Activated naive CD8-positive, alpha-beta T cell treated with anti-CD3 and anti-CD28 coated beads, Interleukin-2, amount 50 U/mL, for 24 hours (primary cell): ENCODE measurements at regions not wholly inside any gene's neighbourhood (a gene's known extent, or its start where the extent isn't known, plus 50 kb on each side); places are given as distances from the start of the nearest gene placed in this dataset.

ENCODE experiments used
- ATAC-seq: fragments of 150-1000 bp; cut with Tn5 transposase; one replicate; pipeline ENCODE4 v1.10.0; 2021
- DNase-seq: peaks from one replicate; pipeline ENCODE4 v3.0.0; 2021
- H3K27ac Mint-ChIP-seq: one replicate; pipeline ENCODE4 v1.8.0; 2021; ENCODE audit warnings: mild to moderate bottlenecking, mixed read lengths
- H3K27me3 Mint-ChIP-seq: one replicate; pipeline ENCODE4 v1.8.0; 2021; ENCODE audit warnings: mixed read lengths
- H3K36me3 Mint-ChIP-seq: one replicate; pipeline ENCODE4 v1.8.0; 2021; ENCODE audit warnings: low read depth, mixed read lengths
- H3K4me1 Mint-ChIP-seq: one replicate; pipeline ENCODE4 v1.8.0; 2021; ENCODE audit warnings: mixed read lengths
- H3K4me3 Mint-ChIP-seq: one replicate; pipeline ENCODE4 v1.8.0; 2021; ENCODE audit warnings: mild to moderate bottlenecking, moderate library complexity, mixed read lengths
- H3K9me3 Mint-ChIP-seq: one replicate; pipeline ENCODE4 v1.8.0; 2021; ENCODE audit warnings: mixed read lengths

DNA sequence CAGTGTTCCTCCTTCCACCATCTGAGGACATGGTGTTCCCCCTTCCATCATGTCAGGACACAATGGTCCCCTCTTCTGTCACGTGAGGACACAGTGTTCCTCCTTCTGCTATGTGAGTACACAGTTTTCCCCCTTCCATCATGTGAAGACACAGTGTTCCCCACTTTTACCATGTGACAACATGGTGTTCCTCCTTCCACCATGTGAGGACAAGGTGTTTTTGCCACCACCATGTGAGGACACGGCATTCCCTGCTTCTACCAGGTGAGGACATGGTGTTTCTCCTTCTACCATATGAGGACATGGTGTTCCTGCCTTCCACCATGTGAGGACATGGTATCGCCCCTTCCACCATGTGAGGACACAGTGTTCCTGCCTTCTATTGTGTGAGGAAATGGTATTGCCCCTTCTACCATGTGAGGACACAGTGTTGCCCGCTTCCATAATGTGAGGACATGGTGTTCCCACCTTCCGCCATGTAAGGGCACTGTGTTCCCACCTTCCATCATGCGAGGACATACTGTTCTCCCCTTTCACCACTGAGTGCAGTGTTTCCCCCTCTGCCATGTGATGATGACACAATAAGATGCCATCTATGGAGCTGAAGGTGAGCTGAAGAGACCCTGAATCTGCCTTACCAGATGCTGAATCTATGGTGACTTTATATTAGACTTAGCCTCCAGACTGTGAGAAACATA is 132.3 kb downstream of the FCRL5 start:
- H3K36me3 Mint-ChIP-seq = no peaks in the 10 kb centered on the region
- no peak overlapping the region for H3K4me3 Mint-ChIP-seq
- DNase-seq (no peak), ATAC-seq (no peak)
- H3K27ac Mint-ChIP-seq = no peak overlapping the region
- H3K9me3 Mint-ChIP-seq = no peaks in the 10 kb centered on the region
- H3K4me1 Mint-ChIP-seq = no peaks in the 10 kb centered on the region
- H3K27me3 Mint-ChIP-seq = peaks cover 15% of the 10 kb centered on the region

DNA sequence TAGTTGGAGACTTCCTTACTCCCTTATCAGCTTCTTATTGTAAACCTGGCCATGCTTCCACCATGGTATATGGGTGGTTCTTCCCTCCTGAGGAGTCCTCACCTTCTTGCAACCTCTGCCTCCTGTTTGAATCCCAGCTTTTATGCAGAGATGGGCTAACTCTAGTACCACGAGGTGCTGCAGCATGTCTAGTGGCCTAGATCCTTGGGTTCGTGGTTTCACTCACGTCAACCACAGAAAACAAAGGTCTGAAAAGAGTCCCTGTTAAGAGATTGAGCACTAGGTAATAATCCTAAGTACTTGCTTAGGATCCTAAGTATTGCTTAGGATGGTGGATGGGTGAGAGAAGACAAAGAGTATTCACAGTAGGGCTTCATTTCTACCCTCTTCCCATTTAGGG is 133.7 kb downstream of the FCRL5 start:
- no peaks in the 10 kb centered on the region for H3K4me1 Mint-ChIP-seq
- H3K9me3 Mint-ChIP-seq = no peaks in the 10 kb centered on the region
- no peak overlapping the region for H3K4me3 Mint-ChIP-seq
- ATAC-seq (no peak), DNase-seq (no peak)
- peaks cover 18% of the 10 kb centered on the region for H3K27me3 Mint-ChIP-seq
- no peaks in the 10 kb centered on the region for H3K36me3 Mint-ChIP-seq
- H3K27ac Mint-ChIP-seq = no peak overlapping the region

DNA sequence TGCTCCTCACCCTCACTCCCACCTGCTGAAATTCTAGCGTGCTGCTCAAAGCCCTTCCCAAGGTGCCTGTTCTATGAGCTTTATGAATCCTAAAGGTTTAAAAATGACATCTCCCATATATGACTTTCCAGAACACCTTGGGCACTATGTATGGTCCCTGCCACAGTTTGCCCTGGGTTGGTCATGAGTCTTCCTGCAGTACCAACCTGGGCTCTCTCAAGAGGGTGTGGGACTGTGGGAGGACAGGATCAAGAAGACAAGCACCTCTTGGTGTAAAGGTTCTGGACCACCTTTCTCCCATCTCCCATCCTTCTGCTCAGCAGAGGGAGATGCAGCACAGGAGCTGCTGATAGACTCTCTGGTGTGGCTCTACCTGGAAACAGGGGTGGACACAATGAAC is 134.1 kb downstream of the FCRL5 start:
- no peaks in the 10 kb centered on the region for H3K4me1 Mint-ChIP-seq
- H3K27me3 Mint-ChIP-seq = peaks cover 18% of the 10 kb centered on the region
- no peak for DNase-seq
- no peaks in the 10 kb centered on the region for H3K9me3 Mint-ChIP-seq
- H3K36me3 Mint-ChIP-seq = no peaks in the 10 kb centered on the region
- no peak overlapping the region for H3K27ac Mint-ChIP-seq
- ATAC-seq = no peak
- no peak overlapping the region for H3K4me3 Mint-ChIP-seq

DNA sequence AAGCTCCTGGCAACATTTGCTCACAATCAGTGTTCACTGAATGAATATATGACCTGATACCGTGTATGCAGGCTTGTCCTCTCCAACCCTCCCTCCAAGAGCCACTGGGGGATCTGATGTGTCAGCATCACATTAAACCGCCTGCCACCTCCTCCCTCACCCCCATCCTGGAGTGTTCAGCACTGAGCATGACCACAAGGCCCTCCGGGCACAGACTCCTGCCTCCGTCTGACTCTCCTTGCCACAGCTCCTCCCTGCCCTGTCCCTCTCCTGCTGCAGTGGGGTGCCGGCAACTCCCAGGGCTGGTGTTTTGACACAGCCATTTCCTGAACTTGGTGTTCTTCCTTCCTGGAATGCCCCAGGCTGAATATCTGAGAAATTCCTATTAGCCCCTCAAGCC is 136.7 kb downstream of the FCRL5 start:
- H3K27me3 Mint-ChIP-seq = peaks cover 18% of the 10 kb centered on the region
- H3K27ac Mint-ChIP-seq = no peak overlapping the region
- H3K9me3 Mint-ChIP-seq = no peaks in the 10 kb centered on the region
- ATAC-seq (no peak), DNase-seq (no peak)
- H3K36me3 Mint-ChIP-seq = no peaks in the 10 kb centered on the region
- H3K4me3 Mint-ChIP-seq = no peak overlapping the region
- H3K4me1 Mint-ChIP-seq = no peaks in the 10 kb centered on the region

DNA sequence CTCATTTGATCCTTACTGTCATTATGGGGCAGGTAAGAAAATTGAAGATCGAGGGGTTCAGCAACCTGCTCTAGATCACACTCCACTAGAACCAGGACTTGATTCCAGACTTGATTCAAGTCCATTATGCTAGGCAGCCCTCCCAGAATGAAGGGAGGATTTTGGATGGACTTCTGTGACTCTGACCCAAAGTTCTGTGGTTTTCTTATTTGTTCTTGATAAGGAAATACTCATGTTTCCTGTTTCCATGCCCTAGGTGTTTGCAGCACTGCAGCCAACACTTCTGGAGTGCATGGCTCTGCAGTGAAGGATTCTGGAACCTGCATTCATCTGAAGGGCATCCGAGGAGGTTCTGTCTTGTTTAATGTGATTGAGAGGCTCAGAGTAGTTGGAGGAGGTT is 140.0 kb downstream of the FCRL5 start:
- H3K27ac Mint-ChIP-seq = no peak overlapping the region
- H3K9me3 Mint-ChIP-seq = no peaks in the 10 kb centered on the region
- no peaks in the 10 kb centered on the region for H3K4me1 Mint-ChIP-seq
- ATAC-seq (no peak), DNase-seq (no peak)
- no peak overlapping the region for H3K4me3 Mint-ChIP-seq
- peaks cover 11% of the 10 kb centered on the region for H3K27me3 Mint-ChIP-seq
- no peaks in the 10 kb centered on the region for H3K36me3 Mint-ChIP-seq

DNA sequence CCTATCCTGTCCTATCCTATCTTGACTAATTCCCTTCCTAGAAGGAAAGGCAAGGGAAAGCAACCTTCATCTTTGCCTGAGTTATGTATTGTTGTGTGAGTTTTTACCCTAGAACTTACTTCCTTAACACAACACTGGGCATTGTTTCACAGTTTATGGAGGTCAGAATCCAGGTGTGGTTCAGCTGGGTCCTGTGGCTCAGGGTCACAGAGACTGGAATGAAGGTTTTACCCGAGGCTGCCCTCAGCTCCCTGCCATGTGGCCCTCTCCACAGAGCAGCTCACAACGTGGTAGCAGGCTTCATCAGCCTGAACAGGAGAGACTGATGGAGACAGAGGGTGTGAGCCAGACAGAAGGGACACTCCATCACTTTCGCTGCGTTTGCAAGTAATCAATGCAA is 140.5 kb downstream of the FCRL5 start:
- Mint-ChIP-seq H3K9me3 (no peaks in the 10 kb centered on the region), H3K4me1 (no peaks in the 10 kb centered on the region), H3K36me3 (no peaks in the 10 kb centered on the region), H3K27me3 (peaks cover 11% of the 10 kb centered on the region), H3K4me3 (no peak overlapping the region), H3K27ac (no peak overlapping the region)
- no peak for DNase-seq
- no peak for ATAC-seq

DNA sequence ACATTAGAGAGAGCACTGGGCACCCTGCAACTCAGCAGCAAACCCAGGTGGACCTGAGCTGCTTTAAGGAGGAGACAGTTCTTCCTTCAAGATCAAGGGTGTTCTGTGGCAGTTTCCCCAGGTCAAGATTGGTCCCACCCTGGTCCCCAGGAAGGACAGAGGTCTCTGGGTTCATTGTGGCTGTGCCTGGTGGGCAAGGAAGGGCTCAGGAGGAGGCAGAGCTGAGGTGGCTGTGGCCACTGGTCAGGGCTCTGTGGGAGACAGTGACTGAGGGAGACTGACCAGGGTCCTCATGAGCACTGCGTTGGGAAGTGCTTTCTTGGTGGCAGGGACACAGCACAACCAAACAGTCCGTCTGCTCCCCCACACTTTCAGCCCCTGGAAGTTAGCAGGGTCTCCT is 141.3 kb downstream of the FCRL5 start:
- Mint-ChIP-seq H3K4me3 (no peak overlapping the region), H3K9me3 (no peaks in the 10 kb centered on the region), H3K36me3 (no peaks in the 10 kb centered on the region), H3K4me1 (no peaks in the 10 kb centered on the region), H3K27ac (no peak overlapping the region), H3K27me3 (peaks cover 7% of the 10 kb centered on the region)
- ATAC-seq = no peak
- DNase-seq = no peak

DNA sequence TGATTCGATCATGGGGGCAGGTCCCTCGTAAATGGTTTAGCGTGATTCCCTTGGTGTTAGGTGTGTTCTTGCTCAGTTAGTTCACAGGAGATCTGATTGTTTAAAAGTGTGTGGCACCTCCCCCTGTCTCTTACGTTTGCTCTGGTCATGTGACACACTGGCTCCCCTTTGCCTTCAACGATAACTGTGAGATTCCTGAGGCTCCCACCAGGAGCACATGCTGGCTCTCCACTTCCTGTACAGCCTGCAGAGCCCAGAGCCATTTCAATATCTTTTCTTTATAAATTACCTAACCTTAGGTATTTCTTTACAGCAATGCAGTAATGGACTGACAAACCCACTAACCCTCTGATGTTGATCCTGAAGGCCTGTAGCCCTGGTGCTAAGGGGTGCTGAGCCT is 141.9 kb downstream of the FCRL5 start:
- no peak for DNase-seq
- Mint-ChIP-seq H3K27ac (no peak overlapping the region), H3K9me3 (no peaks in the 10 kb centered on the region), H3K4me3 (no peak overlapping the region), H3K36me3 (no peaks in the 10 kb centered on the region), H3K27me3 (peaks cover 4% of the 10 kb centered on the region), H3K4me1 (no peaks in the 10 kb centered on the region)
- ATAC-seq = no peak

DNA sequence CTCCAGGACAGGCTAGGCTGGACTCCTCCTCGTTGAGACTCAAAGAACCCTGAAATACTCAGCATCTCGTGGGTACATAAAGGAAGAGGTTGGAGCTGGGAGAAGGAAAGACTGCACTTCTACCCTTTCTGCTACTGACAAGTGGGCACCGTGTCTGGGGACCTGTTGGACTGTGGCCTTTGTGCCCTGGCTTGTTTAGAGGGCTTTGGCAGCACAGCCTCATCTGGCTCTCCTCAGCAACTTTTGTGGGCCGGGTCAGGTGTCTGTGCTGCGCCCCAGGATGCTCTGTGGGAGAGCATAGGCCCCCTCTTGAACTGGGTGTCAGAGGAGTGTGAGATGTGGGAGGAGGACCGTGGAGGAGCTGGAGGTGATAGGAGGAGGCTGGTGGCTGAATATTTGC is 142.4 kb downstream of the FCRL5 start:
- Mint-ChIP-seq H3K36me3 (no peaks in the 10 kb centered on the region), H3K27ac (no peak overlapping the region), H3K9me3 (no peaks in the 10 kb centered on the region), H3K27me3 (peaks cover 2% of the 10 kb centered on the region), H3K4me3 (no peak overlapping the region), H3K4me1 (no peaks in the 10 kb centered on the region)
- no peak for DNase-seq
- ATAC-seq = no peak

DNA sequence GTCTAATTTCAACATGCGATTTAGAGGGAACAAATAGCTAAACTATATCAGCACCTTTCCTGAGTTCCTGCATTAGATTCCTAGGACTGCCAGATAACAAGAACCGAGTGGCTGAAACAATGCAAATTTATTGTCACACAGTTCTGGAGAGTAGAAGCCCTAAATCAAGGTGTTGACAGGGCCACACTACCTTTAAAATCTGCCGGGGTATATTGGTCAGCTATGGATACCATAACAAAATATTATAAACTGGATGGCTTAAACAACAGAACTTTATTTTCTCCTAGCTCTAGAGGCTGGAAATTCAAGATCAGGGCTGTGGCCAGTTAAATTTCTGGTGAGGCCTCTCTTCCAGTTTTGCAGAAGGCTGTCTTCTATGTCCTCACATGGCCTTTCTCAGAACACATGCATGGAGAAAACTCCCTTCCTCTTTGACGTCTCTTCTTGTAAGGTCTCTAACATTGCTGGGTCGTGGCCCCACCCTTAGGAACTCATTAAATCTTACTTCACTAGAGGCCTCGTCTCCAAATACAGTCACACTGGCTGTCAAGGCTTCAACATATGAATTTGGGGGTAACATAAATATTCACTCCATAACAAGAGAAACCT is 144.3 kb downstream of the FCRL5 start:
- no peaks in the 10 kb centered on the region for H3K27me3 Mint-ChIP-seq
- DNase-seq = no peak
- peaks cover 3% of the 10 kb centered on the region for H3K4me1 Mint-ChIP-seq
- no peak for ATAC-seq
- H3K27ac Mint-ChIP-seq = no peak overlapping the region
- no peak overlapping the region for H3K4me3 Mint-ChIP-seq
- no peaks in the 10 kb centered on the region for H3K9me3 Mint-ChIP-seq
- H3K36me3 Mint-ChIP-seq = no peaks in the 10 kb centered on the region

DNA sequence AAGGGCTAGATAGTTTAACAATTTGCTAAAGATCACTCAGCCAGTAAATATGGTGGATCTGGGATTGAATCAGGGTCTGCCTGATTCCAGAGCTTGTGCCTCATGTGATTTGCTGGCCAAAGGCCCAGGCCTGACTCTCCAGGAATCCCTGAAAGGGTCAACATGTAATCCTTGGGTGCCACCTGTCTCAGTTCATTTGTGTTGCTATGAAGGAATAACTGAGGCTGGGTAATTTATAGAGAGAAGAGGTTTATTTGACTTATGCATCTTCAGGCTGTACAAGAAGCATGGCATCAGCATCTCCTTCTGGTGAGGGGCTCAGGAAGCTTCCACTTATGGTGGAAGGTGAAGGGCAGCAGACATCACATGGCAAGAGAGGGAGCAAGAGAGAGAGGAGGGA is 144.9 kb downstream of the FCRL5 start:
- no peaks in the 10 kb centered on the region for H3K36me3 Mint-ChIP-seq
- H3K9me3 Mint-ChIP-seq = no peaks in the 10 kb centered on the region
- H3K27ac Mint-ChIP-seq = no peak overlapping the region
- peaks cover 3% of the 10 kb centered on the region for H3K27me3 Mint-ChIP-seq
- ATAC-seq (no peak), DNase-seq (no peak)
- H3K4me3 Mint-ChIP-seq = no peak overlapping the region
- H3K4me1 Mint-ChIP-seq = peaks cover 3% of the 10 kb centered on the region

DNA sequence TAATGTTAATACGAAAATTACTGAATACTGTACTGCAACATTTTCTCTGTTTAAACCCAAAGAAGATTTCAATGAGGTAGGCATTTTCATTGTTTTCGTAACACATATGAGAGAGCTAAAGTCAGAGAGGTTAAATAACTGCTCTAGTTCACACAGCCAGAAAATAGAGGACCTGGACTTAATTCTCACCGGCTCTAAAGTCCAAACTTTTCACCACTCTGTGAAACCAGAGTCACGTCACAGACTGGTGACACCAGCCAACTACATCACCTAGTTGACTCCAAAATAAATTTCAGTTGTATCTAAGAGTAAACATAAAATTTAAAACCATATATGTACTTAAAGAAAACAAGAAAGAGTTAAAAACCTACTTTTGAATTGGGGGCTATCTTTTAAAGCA is 146.7 kb downstream of the FCRL5 start:
- Mint-ChIP-seq H3K4me3 (no peak overlapping the region), H3K27me3 (peaks cover 6% of the 10 kb centered on the region), H3K36me3 (no peaks in the 10 kb centered on the region), H3K4me1 (peaks cover 3% of the 10 kb centered on the region), H3K9me3 (no peaks in the 10 kb centered on the region), H3K27ac (no peak overlapping the region)
- no peak for ATAC-seq
- no peak for DNase-seq

DNA sequence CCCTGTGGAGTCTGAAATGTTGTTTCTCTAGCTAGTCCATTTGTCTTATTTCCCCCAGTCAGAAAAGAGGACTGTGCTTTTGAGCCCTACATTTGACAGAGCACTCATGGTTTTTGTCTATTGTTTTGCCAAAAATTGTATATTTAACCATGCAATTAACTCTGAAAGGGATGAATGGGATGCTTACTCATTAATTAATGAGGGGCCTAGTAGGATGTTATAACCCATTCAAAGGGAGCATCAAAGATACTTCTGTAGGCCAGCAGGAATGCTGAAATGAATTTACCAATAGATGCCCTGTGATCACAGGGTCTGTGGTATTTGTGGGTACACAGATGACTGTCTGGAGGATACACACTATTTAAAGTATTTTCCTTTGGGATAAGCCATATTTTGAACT is 147.7 kb downstream of the FCRL5 start:
- no peaks in the 10 kb centered on the region for H3K9me3 Mint-ChIP-seq
- no peak overlapping the region for H3K4me3 Mint-ChIP-seq
- peaks cover 8% of the 10 kb centered on the region for H3K27me3 Mint-ChIP-seq
- ATAC-seq = no peak
- no peak for DNase-seq
- H3K4me1 Mint-ChIP-seq = peaks cover 6% of the 10 kb centered on the region
- no peaks in the 10 kb centered on the region for H3K36me3 Mint-ChIP-seq
- no peak overlapping the region for H3K27ac Mint-ChIP-seq

DNA sequence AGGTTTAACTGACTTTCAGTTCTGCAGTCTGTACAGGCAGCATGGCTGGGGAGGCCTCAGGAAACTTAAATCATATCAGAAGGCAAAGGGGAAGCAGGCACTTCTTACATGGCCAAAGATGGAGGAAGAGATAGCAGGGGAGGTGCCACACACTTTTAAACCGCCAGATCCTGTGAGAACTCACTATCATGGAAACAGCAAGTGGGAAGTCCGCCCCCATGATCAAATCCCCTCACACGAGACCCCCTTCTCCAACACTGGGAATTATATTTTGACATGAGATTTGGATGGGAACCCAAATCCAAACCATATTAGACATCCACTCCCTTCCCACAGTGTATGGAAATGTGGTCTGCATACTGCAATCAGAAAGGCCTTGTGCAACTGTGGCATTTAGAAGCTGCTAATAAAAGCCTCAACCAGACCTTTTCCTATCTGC is 148.2 kb downstream of the FCRL5 start:
- H3K36me3 Mint-ChIP-seq = no peaks in the 10 kb centered on the region
- H3K27me3 Mint-ChIP-seq = peaks cover 8% of the 10 kb centered on the region
- DNase-seq (no peak), ATAC-seq (no peak)
- no peak overlapping the region for H3K4me3 Mint-ChIP-seq
- H3K27ac Mint-ChIP-seq = no peak overlapping the region
- H3K4me1 Mint-ChIP-seq = peaks cover 6% of the 10 kb centered on the region
- H3K9me3 Mint-ChIP-seq = no peaks in the 10 kb centered on the region

DNA sequence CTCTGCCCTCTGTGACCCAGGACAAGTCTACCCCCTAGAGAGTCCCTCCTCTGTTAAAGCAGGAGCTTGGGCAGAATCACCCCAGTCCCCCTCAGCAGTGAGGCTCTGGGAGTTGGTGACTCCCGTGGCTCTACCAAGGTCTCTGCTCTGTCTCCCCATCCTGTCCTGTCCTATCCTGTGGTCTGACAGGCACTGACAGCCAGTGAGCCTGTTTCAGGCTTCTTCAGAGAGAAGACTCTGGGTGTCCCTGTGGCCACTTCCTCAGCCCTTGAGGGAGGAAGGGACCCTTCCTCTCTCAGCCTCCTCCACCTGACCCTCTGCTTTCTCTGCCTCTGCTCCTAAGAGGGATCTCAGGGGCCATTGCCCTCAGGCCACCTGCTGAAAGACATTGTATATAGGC is 148.7 kb downstream of the FCRL5 start:
- peaks cover 6% of the 10 kb centered on the region for H3K4me1 Mint-ChIP-seq
- no peak overlapping the region for H3K27ac Mint-ChIP-seq
- peaks cover 13% of the 10 kb centered on the region for H3K27me3 Mint-ChIP-seq
- no peaks in the 10 kb centered on the region for H3K36me3 Mint-ChIP-seq
- no peaks in the 10 kb centered on the region for H3K9me3 Mint-ChIP-seq
- DNase-seq (no peak), ATAC-seq (no peak)
- no peak overlapping the region for H3K4me3 Mint-ChIP-seq

DNA sequence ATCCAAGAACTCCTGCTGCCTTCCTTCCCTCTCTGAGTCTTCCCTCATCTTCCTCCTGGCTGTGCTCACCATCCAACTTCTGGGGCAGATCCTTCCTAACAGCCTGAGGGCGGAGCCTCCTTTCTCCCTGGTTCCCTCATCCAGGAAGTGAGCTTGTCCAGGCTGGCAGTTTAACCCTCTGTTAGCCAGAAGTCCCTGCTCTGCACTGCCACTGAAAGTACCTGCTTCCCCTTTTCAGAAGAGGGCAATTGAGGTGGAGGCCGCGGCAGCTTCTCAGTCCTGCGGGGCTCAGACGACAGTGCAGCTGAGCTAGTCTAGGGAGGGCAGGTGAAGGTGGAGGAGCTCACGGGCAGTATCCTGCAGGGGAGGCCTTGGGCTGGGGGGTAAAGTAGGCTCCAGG is 149.1 kb downstream of the FCRL5 start:
- no peak for ATAC-seq
- Mint-ChIP-seq H3K27me3 (peaks cover 13% of the 10 kb centered on the region), H3K4me1 (peaks cover 6% of the 10 kb centered on the region), H3K27ac (no peak overlapping the region), H3K4me3 (no peak overlapping the region), H3K9me3 (no peaks in the 10 kb centered on the region), H3K36me3 (no peaks in the 10 kb centered on the region)
- no peak for DNase-seq
